C4-2B (cell line): ENCODE measurements at regions not wholly inside any gene's neighbourhood (a gene's known extent, or its start where the extent isn't known, plus 50 kb on each side); places are given as distances from the start of the nearest gene placed in this dataset.

Source experiments
- H3K27ac ChIP-seq: fragments of 450-650 bp; 2 replicates; pipeline ENCODE4 v1.5.1; 2017
- ZFX ChIP-seq: fragments of 450-650 bp; IDR thresholded peaks from 2 replicates; pipeline ENCODE4 v1.6.1; 2017
- TF ChIP-seq, protein P1 (sequence below): fragments of 450-650 bp; conservative IDR thresholded peaks from 2 replicates; pipeline ENCODE4 v1.5.1; 2017; ENCODE audit warnings: mild to moderate bottlenecking

DNA sequence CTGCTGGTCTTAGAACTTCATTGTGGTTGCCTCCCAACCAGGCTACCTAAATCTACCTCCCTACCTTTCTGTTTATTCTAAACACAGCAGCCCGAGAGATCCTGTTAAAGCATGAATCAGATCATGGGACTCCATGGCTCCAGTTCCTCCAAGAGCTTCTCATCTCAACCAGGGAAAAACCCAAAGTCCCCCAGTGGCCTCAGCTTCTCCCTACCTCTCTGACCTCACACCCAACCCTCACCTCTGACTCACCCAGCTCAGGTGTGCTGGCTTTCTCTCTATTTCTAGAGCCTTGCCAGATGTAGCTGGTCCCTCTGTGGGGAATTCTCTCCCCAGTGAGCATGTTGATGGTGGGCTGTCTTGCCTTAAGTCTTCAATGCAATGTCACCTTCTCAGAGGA is 93.8 kb upstream of the COPS8 start:
- TF ChIP-seq ZFX, result no peak
- TF ChIP-seq, protein P1, sequence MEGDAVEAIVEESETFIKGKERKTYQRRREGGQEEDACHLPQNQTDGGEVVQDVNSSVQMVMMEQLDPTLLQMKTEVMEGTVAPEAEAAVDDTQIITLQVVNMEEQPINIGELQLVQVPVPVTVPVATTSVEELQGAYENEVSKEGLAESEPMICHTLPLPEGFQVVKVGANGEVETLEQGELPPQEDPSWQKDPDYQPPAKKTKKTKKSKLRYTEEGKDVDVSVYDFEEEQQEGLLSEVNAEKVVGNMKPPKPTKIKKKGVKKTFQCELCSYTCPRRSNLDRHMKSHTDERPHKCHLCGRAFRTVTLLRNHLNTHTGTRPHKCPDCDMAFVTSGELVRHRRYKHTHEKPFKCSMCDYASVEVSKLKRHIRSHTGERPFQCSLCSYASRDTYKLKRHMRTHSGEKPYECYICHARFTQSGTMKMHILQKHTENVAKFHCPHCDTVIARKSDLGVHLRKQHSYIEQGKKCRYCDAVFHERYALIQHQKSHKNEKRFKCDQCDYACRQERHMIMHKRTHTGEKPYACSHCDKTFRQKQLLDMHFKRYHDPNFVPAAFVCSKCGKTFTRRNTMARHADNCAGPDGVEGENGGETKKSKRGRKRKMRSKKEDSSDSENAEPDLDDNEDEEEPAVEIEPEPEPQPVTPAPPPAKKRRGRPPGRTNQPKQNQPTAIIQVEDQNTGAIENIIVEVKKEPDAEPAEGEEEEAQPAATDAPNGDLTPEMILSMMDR, result no peak
- H3K27ac ChIP-seq, result no peak overlapping the region

DNA sequence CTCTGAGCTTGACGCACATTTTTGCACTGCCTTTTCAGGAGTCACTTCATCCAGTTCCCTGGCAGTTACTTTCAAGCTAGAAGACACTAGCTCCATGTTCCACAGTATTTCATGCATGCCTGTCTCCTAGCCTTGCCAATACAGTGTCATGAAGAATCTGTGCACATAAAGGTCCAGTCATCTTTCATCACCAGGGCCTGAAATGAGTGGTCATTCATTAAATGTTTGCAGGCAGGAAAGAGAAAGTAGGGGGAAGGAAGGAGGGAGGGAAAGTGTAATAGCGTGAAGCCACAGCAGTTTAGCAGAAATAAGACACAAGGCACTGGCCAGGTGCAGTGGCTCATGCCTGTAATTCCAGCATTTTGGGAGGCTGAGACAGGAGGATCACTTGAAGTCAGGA is 92.4 kb upstream of the COPS8 start:
- H3K27ac ChIP-seq, result no peak overlapping the region
- no peak for TF ChIP-seq ZFX

DNA sequence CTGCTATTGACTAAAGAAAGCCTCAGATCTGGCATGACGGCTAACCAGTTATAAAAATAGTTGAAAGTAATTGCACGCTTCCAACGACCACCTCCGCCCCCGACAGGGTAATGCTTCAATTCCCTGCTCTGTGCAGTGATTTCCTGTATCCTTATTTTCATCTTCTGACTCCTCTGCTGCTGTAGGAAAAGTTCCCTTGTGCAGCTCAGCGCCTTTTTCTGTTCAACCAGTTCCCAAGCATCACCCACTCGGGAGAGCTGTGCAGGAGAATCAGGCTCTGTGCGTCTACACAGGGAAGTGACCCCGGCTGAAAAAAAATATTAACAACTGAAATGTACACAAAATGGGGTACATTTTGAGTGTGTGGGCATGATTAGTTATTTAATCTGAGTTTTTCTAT is 91.3 kb upstream of the COPS8 start:
- TF ChIP-seq, protein P1, result no peak
- no peak for TF ChIP-seq ZFX
- peak overlapping the region; percentile 87 for H3K27ac ChIP-seq

DNA sequence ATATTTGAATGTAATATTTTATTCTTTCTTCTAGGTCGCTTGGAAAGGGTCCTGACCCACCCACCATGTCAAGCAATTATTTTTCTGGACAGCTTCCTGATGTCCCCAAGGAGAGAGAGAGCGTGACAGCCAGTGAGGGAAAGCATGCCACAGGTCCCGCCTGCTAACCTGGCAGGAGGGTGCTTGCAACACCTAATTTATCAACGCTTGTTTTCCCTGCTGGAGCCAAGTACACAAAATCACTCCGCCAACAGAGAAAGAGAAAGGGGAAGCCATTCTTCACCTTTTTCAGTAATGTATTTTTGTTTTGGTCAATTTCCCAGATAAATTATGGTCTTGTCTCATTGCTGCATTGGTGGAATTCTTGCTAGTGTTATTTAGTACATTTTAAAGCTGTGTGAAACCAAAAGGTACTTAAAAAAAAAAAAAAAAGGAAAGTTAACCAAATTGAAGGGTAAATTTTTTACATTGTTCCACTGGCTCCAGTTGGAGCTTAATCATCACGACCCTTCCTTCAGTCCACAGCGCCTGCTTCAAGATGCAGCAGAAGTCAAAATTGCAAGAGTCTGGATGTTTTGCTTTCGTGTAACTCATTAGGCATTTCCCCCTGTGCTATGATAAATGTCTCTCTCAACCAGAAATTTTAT is 88.5 kb upstream of the COPS8 start:
- H3K27ac ChIP-seq, result peak overlapping the region; percentile 88
- TF ChIP-seq, protein P1, result no peak
- no peak for TF ChIP-seq ZFX

DNA sequence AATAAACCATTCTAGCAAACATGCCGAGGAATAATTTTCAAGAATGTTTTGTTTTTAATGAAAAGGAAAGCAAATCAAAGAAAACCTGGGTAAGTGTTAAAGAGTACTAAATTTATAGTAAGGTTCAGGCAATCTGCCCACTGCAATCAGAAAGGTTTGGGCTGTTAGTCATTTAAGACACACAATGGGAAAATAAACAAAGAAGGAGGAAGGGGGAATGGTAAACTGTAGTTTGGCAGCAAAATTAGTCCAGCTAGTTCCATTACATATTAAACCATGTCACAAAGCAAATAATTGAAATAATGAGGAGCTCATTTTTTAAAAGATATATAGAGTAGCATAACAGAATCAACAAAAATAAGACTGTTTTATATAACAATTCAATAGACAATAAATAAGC is 87.5 kb upstream of the COPS8 start:
- H3K27ac ChIP-seq, result peak overlapping the region; percentile 100
- TF ChIP-seq ZFX, result no peak

DNA sequence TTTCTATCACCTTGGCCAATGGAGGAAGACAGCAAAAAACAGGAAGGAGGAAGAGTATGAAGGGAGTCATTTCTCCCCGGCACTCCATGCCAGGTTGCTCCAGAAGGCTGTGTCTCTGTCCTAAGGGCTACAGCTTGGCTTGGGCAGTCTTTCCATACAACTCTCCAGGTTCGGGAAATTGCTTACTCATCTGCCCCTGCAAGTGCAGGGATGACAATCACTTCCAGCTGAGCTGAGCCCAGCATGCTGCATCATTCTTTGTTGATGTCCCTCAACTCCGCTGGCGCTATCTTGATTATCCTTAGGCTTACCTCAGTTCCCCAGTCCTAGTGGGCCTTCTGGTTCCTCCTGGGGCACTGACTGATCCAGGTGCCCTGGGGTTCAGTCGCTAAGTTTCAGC is 86.9 kb upstream of the COPS8 start:
- no peak for TF ChIP-seq ZFX
- TF ChIP-seq, protein P1, result no peak
- peak overlapping the region; percentile 100 for H3K27ac ChIP-seq

DNA sequence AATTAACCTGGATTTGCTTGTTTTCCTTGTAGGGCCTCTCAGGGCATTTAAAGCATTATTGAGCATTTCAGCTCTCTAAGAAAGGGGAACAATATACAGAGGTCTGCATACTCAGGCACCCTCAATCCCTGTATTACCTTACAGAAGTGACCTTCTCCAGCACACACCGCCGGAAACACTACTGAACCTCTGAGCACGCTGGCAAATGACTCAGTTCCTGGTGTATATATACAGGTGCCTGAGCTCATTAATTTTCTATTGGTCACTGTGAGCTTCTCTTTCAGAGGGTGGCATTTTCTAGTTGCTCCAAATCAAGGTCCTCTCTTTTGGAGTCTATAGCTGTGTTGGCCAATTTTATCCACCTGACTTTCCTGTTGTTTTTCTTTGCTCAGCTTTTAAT is 85.2 kb upstream of the COPS8 start:
- H3K27ac ChIP-seq, result peak overlapping the region; percentile 100
- no peak for TF ChIP-seq ZFX
- TF ChIP-seq, protein P1, result no peak

DNA sequence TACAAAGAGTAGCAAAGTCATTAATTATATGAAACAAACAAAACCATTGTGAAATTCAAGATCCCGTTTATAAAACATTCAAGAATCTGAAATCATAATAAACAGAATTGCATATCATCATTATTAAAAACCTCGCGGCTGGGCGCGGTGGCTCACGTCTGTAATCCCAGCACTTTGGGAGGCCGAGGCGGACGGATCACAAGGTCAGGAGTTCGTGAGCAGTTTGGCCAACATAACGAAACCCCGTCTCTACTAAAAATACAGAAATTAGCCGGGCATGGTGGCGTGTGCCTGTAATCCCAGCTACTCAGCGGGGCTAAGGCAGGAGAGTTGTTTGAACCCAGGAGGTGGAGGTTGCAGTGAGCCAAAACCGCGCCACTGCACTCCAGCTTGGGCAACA is 80.3 kb upstream of the COPS8 start:
- peak overlapping the region; percentile 64; the same call in 1 of the 2 replicates for H3K27ac ChIP-seq

DNA sequence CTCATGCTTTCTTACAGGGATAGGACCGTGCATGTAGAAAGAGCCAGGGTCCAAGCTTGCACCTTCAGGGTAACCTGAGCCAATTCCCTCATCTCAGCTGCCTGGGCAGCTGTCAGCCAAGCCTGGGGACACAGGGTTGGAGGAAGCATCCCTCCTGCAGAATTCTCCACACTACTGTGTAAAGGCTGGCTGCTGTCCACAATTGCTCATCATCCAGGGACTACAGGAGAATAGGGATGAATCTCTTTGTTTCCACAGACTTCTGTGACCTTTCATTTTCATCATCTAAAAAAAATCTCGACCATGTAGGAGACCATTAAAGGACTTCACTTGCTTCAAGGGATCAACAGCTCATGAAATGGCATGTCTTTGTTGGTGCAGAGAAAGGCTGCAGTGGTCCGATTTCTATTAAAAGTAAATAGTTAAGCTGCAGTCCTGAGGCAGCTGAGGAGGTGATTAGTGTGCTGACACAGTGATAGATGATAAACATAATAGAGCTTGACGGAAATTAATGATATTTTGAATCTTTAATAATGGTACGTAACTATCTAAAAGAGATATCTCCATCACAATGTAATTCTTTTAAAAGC is 74.4 kb upstream of the COPS8 start:
- no peak overlapping the region for H3K27ac ChIP-seq
- no peak for TF ChIP-seq ZFX
- TF ChIP-seq, protein P1, result no peak
